Chondrocyte (in vitro differentiated cells): ENCODE measurements at regions not wholly inside any gene's neighbourhood (a gene's known extent, or its start where the extent isn't known, plus 50 kb on each side); places are given as distances from the start of the nearest gene placed in this dataset.

Source experiments
- DNase-seq: peaks from one replicate; pipeline ENCODE4 v3.0.0; 2021; ENCODE audit warnings: mixed read lengths, low spot score
- H3K27ac Mint-ChIP-seq: one replicate; pipeline ENCODE4 v1.8.0; 2021; ENCODE audit warnings: mild to moderate bottlenecking, moderate library complexity, mixed read lengths; ENCODE audit not compliant: unreplicated experiment
- H3K27me3 Mint-ChIP-seq: 2 replicates; pipeline ENCODE4 v1.8.0; 2021; ENCODE audit warnings: low read depth, mixed read lengths
- H3K36me3 Mint-ChIP-seq: 2 replicates; pipeline ENCODE4 v1.8.0; 2021; ENCODE audit warnings: low read depth, mixed read lengths
- H3K4me1 Mint-ChIP-seq: 2 replicates; pipeline ENCODE4 v1.8.0; 2021; ENCODE audit warnings: low read depth, mild to moderate bottlenecking, mixed read lengths
- H3K4me3 Mint-ChIP-seq: one replicate; pipeline ENCODE4 v1.8.0; 2021; ENCODE audit warnings: mild to moderate bottlenecking, moderate library complexity, mixed read lengths; ENCODE audit not compliant: unreplicated experiment
- H3K9me3 Mint-ChIP-seq: 2 replicates; pipeline ENCODE4 v1.8.0; 2021; ENCODE audit warnings: low read depth, mixed read lengths
- CTCF ChIP-seq: fragments of 200-600 bp; sonication (generic); IDR thresholded peaks from 2 replicates; pipeline ENCODE4 v1.5.0; 2021; ENCODE audit warnings: antibody characterized with exemption, mild to moderate bottlenecking, moderate library complexity

- no peak for DNase-seq
- Mint-ChIP-seq H3K36me3 (no peaks in the 10 kb centered on the region), H3K27ac (no peak overlapping the region), H3K27me3 (no peaks in the 10 kb centered on the region), H3K4me3 (no peak overlapping the region), H3K4me1 (peaks cover 14% of the 10 kb centered on the region), H3K9me3 (peaks cover 3% of the 10 kb centered on the region)
- TF ChIP-seq CTCF = no peak
Measured at GRCh38 chr10:7033031-7033430, 377.8 kb downstream of the SFMBT2 start.

- Mint-ChIP-seq H3K4me1 (peaks cover 21% of the 10 kb centered on the region), H3K4me3 (no peak overlapping the region), H3K27ac (no peak overlapping the region), H3K27me3 (no peaks in the 10 kb centered on the region), H3K36me3 (no peaks in the 10 kb centered on the region), H3K9me3 (peaks cover 3% of the 10 kb centered on the region)
- TF ChIP-seq CTCF = no peak
- DNase-seq = no peak
Measured at GRCh38 chr10:7030134-7030855, 380.5 kb downstream of the SFMBT2 start.

DNA sequence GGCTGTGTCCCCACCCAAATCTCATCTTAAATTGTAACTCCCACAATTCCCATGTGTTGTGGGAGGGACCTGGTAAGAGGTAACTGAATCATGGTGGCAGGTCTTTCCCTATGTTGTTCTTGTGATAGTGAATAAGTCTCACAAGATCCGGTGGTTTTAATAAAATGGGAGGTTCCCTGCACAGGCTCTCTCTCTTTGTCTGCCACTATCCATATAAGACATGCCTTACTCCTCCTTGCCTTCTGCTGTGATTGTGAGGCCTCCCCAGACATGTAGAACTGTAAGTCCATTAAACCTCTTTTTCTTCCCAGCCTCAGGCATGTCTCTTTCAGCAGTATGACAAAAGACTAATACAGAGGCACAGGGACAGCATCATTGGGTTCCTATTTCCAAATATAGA is 381.2 kb downstream of the SFMBT2 start:
- Mint-ChIP-seq H3K27ac (no peak overlapping the region), H3K27me3 (no peaks in the 10 kb centered on the region), H3K36me3 (no peaks in the 10 kb centered on the region), H3K9me3 (peaks cover 3% of the 10 kb centered on the region), H3K4me1 (peaks cover 21% of the 10 kb centered on the region), H3K4me3 (no peak overlapping the region)
- DNase-seq = no peak
- no peak for TF ChIP-seq CTCF

DNA sequence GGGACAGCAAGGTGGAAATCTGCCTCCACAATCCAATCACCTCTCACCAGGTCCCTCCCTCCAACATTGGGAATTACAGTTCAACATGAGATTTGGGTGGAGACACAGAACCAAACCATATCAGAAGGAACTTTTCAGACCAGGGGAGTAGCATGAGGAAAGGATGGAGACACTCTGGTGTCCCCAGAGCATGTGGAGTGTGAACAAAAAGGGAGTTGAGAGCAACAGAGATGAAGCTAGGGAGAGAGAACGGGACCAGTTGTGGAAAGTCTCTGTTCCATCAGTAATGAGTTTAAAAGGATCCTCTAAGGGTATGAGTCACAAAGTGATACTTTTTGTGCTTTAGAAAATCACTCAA is 382.0 kb downstream of the SFMBT2 start:
- Mint-ChIP-seq H3K27me3 (no peaks in the 10 kb centered on the region), H3K36me3 (no peaks in the 10 kb centered on the region), H3K4me3 (no peak overlapping the region), H3K27ac (no peak overlapping the region), H3K9me3 (peaks cover 3% of the 10 kb centered on the region), H3K4me1 (peaks cover 16% of the 10 kb centered on the region)
- DNase-seq = no peak
- no peak for TF ChIP-seq CTCF

GRCh38 chr10:7027913-7028808 is 382.7 kb downstream of the SFMBT2 start:
- Mint-ChIP-seq H3K36me3 (peaks cover 2% of the 10 kb centered on the region), H3K27ac (no peak overlapping the region), H3K27me3 (no peaks in the 10 kb centered on the region), H3K9me3 (peaks cover 8% of the 10 kb centered on the region), H3K4me1 (peaks cover 16% of the 10 kb centered on the region), H3K4me3 (no peak overlapping the region)
- no peak for DNase-seq
- no peak for TF ChIP-seq CTCF
